IMR-90 (cell line): ENCODE measurements at regions not wholly inside any gene's neighbourhood (a gene's known extent, or its start where the extent isn't known, plus 50 kb on each side); places are given as distances from the start of the nearest gene placed in this dataset.

Experiments used
- ATAC-seq: fragments of 200-7000 bp; cut with Tn5 transposase; 2 replicates; pipeline ENCODE4 v1.9.1; 2020; ENCODE audit warnings: low read depth, mild to moderate bottlenecking, moderate library complexity
- BruUV-seq: library from RNA; stranded (reverse); fragments of 400-500 nt; replicated peaks from 2 replicates; lab custom pipeline; 2021; lab: Mats Ljungman, UMichigan
- CTCF ChIA-PET: fragments of 300-600 bp; formaldehyde crosslinking; extraction: SDS; loops from one replicate; lab custom pipeline; 2021; ENCODE audit warnings: antibody characterized with exemption; lab: Yijun Ruan, JAX
- POLR2A ChIA-PET: fragments of 300-600 bp; sonication (Branson Sonifier 250); formaldehyde crosslinking; loops from one replicate; lab custom pipeline; 2022; ENCODE audit warnings: antibody characterized with exemption; ENCODE audit not compliant: unreplicated experiment; lab: Charles Lee
- DNase-seq: peaks from one replicate; pipeline ENCODE4 v3.0.0; 2013
- H2AFZ ChIP-seq: replicated peaks from 2 replicates; pipeline ENCODE3; 2013; ENCODE audit warnings: low read length, mild to moderate bottlenecking; ENCODE audit not compliant: poor library complexity
- H2AK5ac ChIP-seq: 2 replicates; pipeline ENCODE4 v1.6.1; 2013; ENCODE audit warnings: low read depth, low read length, inconsistent platforms
- H2AK9ac ChIP-seq: replicated peaks from 2 replicates; pipeline ENCODE3; 2013; ENCODE audit warnings: mild to moderate bottlenecking, low read depth, low read length, moderate library complexity; ENCODE audit not compliant: poor library complexity
- H2BK120ac ChIP-seq: 2 replicates; pipeline ENCODE4 v1.6.1; 2013; ENCODE audit warnings: low read depth, low read length, inconsistent platforms
- H2BK15ac ChIP-seq: 3 replicates; pipeline ENCODE4 v1.6.1; 2013; ENCODE audit warnings: low read depth, low read length, inconsistent platforms
- H2BK20ac ChIP-seq: 2 replicates; pipeline ENCODE4 v1.6.1; 2013; ENCODE audit warnings: low read depth, mild to moderate bottlenecking, inconsistent platforms, low read length, moderate library complexity
- H2BK5ac ChIP-seq: 2 replicates; pipeline ENCODE4 v1.6.1; 2013; ENCODE audit warnings: mild to moderate bottlenecking, low read depth, low read length, inconsistent platforms; ENCODE audit not compliant: poor library complexity, severe bottlenecking
- H3K14ac ChIP-seq: replicated peaks from 2 replicates; pipeline ENCODE4 v1.6.1; 2013; ENCODE audit warnings: low read depth, low read length, inconsistent platforms
- H3K18ac ChIP-seq: 2 replicates; pipeline ENCODE4 v1.6.1; 2013; ENCODE audit warnings: low read depth, low read length, control low read depth
- H3K23ac ChIP-seq: 2 replicates; pipeline ENCODE4 v1.6.1; 2013; ENCODE audit warnings: low read depth, low read length, inconsistent platforms
- H3K27ac ChIP-seq: 2 replicates; pipeline ENCODE4 v1.5.1; 2013; ENCODE audit warnings: mild to moderate bottlenecking, control low read depth, low read length; ENCODE audit not compliant: insufficient read depth
- H3K27me3 ChIP-seq: 2 replicates; pipeline ENCODE4 v1.6.1; 2013; ENCODE audit warnings: low read length; ENCODE audit not compliant: control insufficient read depth, insufficient read depth
- H3K36me3 ChIP-seq: 2 replicates; pipeline ENCODE4 v1.6.1; 2013; ENCODE audit warnings: low read length, mixed read lengths; ENCODE audit not compliant: control insufficient read depth, insufficient read depth
- H3K4ac ChIP-seq: 2 replicates; pipeline ENCODE4 v1.6.1; 2013; ENCODE audit warnings: low read depth, low read length, inconsistent platforms
- H3K4me1 ChIP-seq: 2 replicates; pipeline ENCODE4 v1.6.1; 2013; ENCODE audit warnings: low read length, mixed read lengths; ENCODE audit not compliant: control insufficient read depth, insufficient read depth
- H3K4me2 ChIP-seq: 2 replicates; pipeline ENCODE4 v1.6.1; 2013; ENCODE audit warnings: low read depth, mild to moderate bottlenecking, control low read depth, low read length, moderate library complexity
- H3K4me3 ChIP-seq: 2 replicates; pipeline ENCODE4 v1.5.1; 2013; ENCODE audit warnings: low read depth, mild to moderate bottlenecking, control low read depth, low read length, moderate library complexity; ENCODE audit not compliant: insufficient read depth
- H3K56ac ChIP-seq: 2 replicates; pipeline ENCODE4 v1.6.1; 2013; ENCODE audit warnings: low read length, inconsistent platforms; ENCODE audit not compliant: insufficient read depth; ENCODE audit errors: extremely low read depth
- H3K79me1 ChIP-seq, 2 experiments: 2 replicates each; pipeline ENCODE4 v1.6.1; 2013; ENCODE audit warnings: low read length in 2 of 2, inconsistent platforms in 1 of 2, low read depth in 1 of 2
- H3K9ac ChIP-seq: 2 replicates; pipeline ENCODE4 v1.6.1; 2013; ENCODE audit warnings: low read depth, low read length, control low read depth
- H3K9me1 ChIP-seq: 2 replicates; pipeline ENCODE4 v1.6.1; 2013; ENCODE audit warnings: low read length, inconsistent platforms; ENCODE audit not compliant: insufficient read depth
- H3K9me3 ChIP-seq: 2 replicates; pipeline ENCODE4 v1.6.1; 2013; ENCODE audit warnings: low read length; ENCODE audit not compliant: control insufficient read depth, insufficient read depth
- H4K20me1 ChIP-seq: 2 replicates; pipeline ENCODE4 v1.6.1; 2013; ENCODE audit warnings: low read length, inconsistent platforms; ENCODE audit not compliant: insufficient read depth
- H4K5ac ChIP-seq: 2 replicates; pipeline ENCODE4 v1.6.1; 2013; ENCODE audit warnings: mild to moderate bottlenecking, low read depth, low read length, control low read depth
- H4K8ac ChIP-seq, 2 experiments: 2 replicates each; pipeline ENCODE4 v1.6.1; 2013; ENCODE audit warnings: low read depth in 2 of 2, low read length in 2 of 2, control low read depth in 1 of 2, inconsistent platforms in 1 of 2
- H4K91ac ChIP-seq: 2 replicates; pipeline ENCODE4 v1.6.1; 2013; ENCODE audit warnings: low read depth, low read length, inconsistent platforms; ENCODE audit not compliant: insufficient read depth
- BHLHE40 ChIP-seq: fragments of 150-350 bp; IDR thresholded peaks from 2 replicates; pipeline ENCODE4 v1.6.1; 2016; ENCODE audit warnings: mild to moderate bottlenecking, low read depth, low read length
- CEBPB ChIP-seq: IDR thresholded peaks from 2 replicates; pipeline ENCODE4 v1.6.1; 2012; ENCODE audit warnings: low read depth, low read length, improper control_type of control experiment
- CHD1 ChIP-seq: IDR thresholded peaks from 2 replicates; pipeline ENCODE4 v1.6.1; 2012; ENCODE audit warnings: low read depth, low read length, improper control_type of control experiment
- FOS ChIP-seq: fragments of 150-350 bp; IDR thresholded peaks from 2 replicates; pipeline ENCODE4 v1.6.1; 2016; ENCODE audit warnings: low read depth, low read length
- MAFK ChIP-seq: IDR thresholded peaks from 2 replicates; pipeline ENCODE4 v1.6.1; 2012; ENCODE audit warnings: low read depth, low read length, improper control_type of control experiment
- MAZ ChIP-seq: IDR thresholded peaks from 2 replicates; pipeline ENCODE4 v1.6.1; 2012; ENCODE audit warnings: low read depth, mild to moderate bottlenecking, low read length, improper control_type of control experiment, moderate library complexity, borderline replicate concordance
- MXI1 ChIP-seq: IDR thresholded peaks from 2 replicates; pipeline ENCODE4 v1.6.1; 2012; ENCODE audit warnings: low read depth, mild to moderate bottlenecking, low read length, moderate library complexity, borderline replicate concordance
- NFE2L2 ChIP-seq: fragments of 150-350 bp; IDR thresholded peaks from 2 replicates; pipeline ENCODE4 v1.6.1; 2016; ENCODE audit warnings: low read depth, mild to moderate bottlenecking, low read length
- RAD21 ChIP-seq: IDR thresholded peaks from 2 replicates; pipeline ENCODE4 v1.6.1; 2012; ENCODE audit warnings: low read length, improper control_type of control experiment
- RCOR1 ChIP-seq: IDR thresholded peaks from 2 replicates; pipeline ENCODE4 v1.6.1; 2012; ENCODE audit warnings: mild to moderate bottlenecking, low read length, improper control_type of control experiment; ENCODE audit not compliant: insufficient replicate concordance
- RFX5 ChIP-seq: IDR thresholded peaks from 2 replicates; pipeline ENCODE4 v1.8.0; 2012; ENCODE audit warnings: low read depth, mild to moderate bottlenecking, low read length, moderate library complexity
- WGBS, 2 experiments: methylation state at CpG; one replicate each; pipeline versions ENCODE4 v1.1.5 to v1.1.7; 2013; ENCODE audit warnings: missing lambda C conversion rate in 2 of 2; ENCODE audit not compliant: insufficient read length in 1 of 2; ENCODE audit errors: extremely low coverage in 2 of 2; 5-methylcytosine and 5-hydroxymethylcytosine counted together
- dilution Hi-C: fragments of 300-500 bp; cut with HindIII; formaldehyde crosslinking; loops from one replicate; pipeline ENCODE4 v1.14.3; 2018; ENCODE audit warnings: low sequenced_read_pairs; ENCODE audit not compliant: unreplicated experiment
- in situ Hi-C: fragments of 300-500 bp; cut with MboI; formaldehyde crosslinking; loops from 3 replicates; pipeline ENCODE4 v1.14.3; 2019; ENCODE audit warnings: low sequenced_read_pairs, inconsistent platforms, mixed read lengths
- intact Hi-C: fragments of 100-400 bp; cut with micrococcal nuclease; formaldehyde crosslinking; loops from 2 replicates; pipeline ENCODE4 v1.10.0; 2022
- TF ChIP-seq, protein P1 (sequence below): conservative IDR thresholded peaks from 2 replicates; pipeline ENCODE4 v1.5.1; 2012; ENCODE audit warnings: mild to moderate bottlenecking, low read depth, low read length, improper control_type of control experiment

DNA sequence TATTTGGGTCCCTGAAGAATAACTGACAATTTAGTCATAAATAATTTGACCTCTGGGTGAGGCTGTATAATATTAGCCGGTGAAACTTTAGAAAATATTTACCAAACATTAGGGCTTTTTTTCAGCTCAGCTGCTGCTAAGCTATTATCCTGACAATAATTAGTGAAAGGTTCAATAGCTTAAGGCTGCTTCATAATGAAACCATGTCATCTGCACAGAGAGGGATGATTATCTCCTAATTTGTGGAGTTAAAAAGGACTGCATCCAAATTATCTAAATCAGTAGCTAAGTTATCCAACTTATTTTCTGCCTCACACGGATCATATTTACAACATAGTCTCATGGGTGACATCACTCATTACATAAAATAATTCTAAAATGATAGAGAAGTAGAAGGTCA lies 1249.8 kb downstream of the RAPGEF2 start:
- no peak overlapping the region for H4K91ac ChIP-seq
- WGBS, 2 experiments = no CpG with 5 or more reads among the region's 2 CpGs
- no peak overlapping the region for H2AFZ ChIP-seq
- no peak overlapping the region for H2BK15ac ChIP-seq
- H3K27ac ChIP-seq = no peak overlapping the region
- no peak overlapping the region for H3K23ac ChIP-seq
- in situ Hi-C loops = no loop called here
- H3K4me3 ChIP-seq = no peak overlapping the region
- TF ChIP-seq CEBPB (no peak), NFE2L2 (no peak), MAZ (no peak), MAFK (no peak), RCOR1 (no peak), RAD21 (no peak), MXI1 (no peak), CHD1 (no peak), BHLHE40 (no peak), RFX5 (no peak), FOS (no peak)
- TF ChIP-seq, protein P1, sequence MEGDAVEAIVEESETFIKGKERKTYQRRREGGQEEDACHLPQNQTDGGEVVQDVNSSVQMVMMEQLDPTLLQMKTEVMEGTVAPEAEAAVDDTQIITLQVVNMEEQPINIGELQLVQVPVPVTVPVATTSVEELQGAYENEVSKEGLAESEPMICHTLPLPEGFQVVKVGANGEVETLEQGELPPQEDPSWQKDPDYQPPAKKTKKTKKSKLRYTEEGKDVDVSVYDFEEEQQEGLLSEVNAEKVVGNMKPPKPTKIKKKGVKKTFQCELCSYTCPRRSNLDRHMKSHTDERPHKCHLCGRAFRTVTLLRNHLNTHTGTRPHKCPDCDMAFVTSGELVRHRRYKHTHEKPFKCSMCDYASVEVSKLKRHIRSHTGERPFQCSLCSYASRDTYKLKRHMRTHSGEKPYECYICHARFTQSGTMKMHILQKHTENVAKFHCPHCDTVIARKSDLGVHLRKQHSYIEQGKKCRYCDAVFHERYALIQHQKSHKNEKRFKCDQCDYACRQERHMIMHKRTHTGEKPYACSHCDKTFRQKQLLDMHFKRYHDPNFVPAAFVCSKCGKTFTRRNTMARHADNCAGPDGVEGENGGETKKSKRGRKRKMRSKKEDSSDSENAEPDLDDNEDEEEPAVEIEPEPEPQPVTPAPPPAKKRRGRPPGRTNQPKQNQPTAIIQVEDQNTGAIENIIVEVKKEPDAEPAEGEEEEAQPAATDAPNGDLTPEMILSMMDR = no peak
- no peaks in the 10 kb centered on the region for H3K4me1 ChIP-seq
- no peak overlapping the region for H3K4ac ChIP-seq
- H2BK120ac ChIP-seq = no peak overlapping the region
- H3K9me3 ChIP-seq = no peaks in the 10 kb centered on the region
- H3K4me2 ChIP-seq = no peak overlapping the region
- H4K20me1 ChIP-seq = no peaks in the 10 kb centered on the region
- no peak for ATAC-seq
- BruUV-seq = no TSS peak
- no peak overlapping the region for H4K5ac ChIP-seq
- no peak overlapping the region for H2AK5ac ChIP-seq
- no peak overlapping the region for H2BK5ac ChIP-seq
- no peak overlapping the region for H3K18ac ChIP-seq
- no peaks in the 10 kb centered on the region for H3K27me3 ChIP-seq
- dilution Hi-C loops = no loop called here
- H3K36me3 ChIP-seq = no peaks in the 10 kb centered on the region
- H3K9me1 ChIP-seq = no peaks in the 10 kb centered on the region
- no peak overlapping the region for H3K9ac ChIP-seq
- no peaks in the 10 kb centered on the region for H3K79me1 ChIP-seq
- intact Hi-C loops = no loop called here
- no peak overlapping the region for H3K14ac ChIP-seq
- ChIA-PET CTCF (no interaction called here), POLR2A (no interaction called here)
- no peak overlapping the region for H2BK20ac ChIP-seq
- no peak overlapping the region for H2AK9ac ChIP-seq
- H3K56ac ChIP-seq = no peak overlapping the region
- no peak overlapping the region for H4K8ac ChIP-seq
- DNase-seq = no peak
